Keratinocyte (primary cell): ENCODE measurements at regions not wholly inside any gene's neighbourhood (a gene's known extent, or its start where the extent isn't known, plus 50 kb on each side); places are given as distances from the start of the nearest gene placed in this dataset.

Experiments
- DNase-seq: peaks from one replicate; pipeline ENCODE4 v3.0.0-alpha.2; 2011; ENCODE audit warnings: low read depth, missing footprints, low spot score
- FAIRE-seq: peaks from 2 replicates; lab custom pipeline; 2011; peaks lifted over from hg19 to GRCh38; lab: Jason Lieb, UNC
- H2AFZ ChIP-seq: 2 replicates; pipeline ENCODE4 v1.6.0; 2012; ENCODE audit warnings: low read length, control low read depth, inconsistent platforms; ENCODE audit not compliant: control insufficient read depth
- H3K27ac ChIP-seq: 2 replicates; pipeline ENCODE4 v1.5.1; 2011; ENCODE audit warnings: low read length; ENCODE audit not compliant: control insufficient read depth, insufficient read depth
- H3K27me3 ChIP-seq: 3 replicates; pipeline ENCODE4 v1.6.0; 2011; ENCODE audit warnings: low read length; ENCODE audit not compliant: control insufficient read depth, insufficient read depth; ENCODE audit errors: extremely low read depth
- H3K36me3 ChIP-seq, 2 experiments: 2 replicates in 1 of 2; 3 replicates in 1 of 2; pipeline ENCODE4 v1.5.1; 2011; ENCODE audit warnings: low read length in 2 of 2, mild to moderate bottlenecking in 1 of 2; ENCODE audit not compliant: control insufficient read depth in 2 of 2, insufficient read depth in 2 of 2; ENCODE audit errors: extremely low read depth in 1 of 2
- H3K4me1 ChIP-seq: 3 replicates; pipeline ENCODE4 v1.5.1; 2011; ENCODE audit warnings: low read length; ENCODE audit not compliant: control insufficient read depth, insufficient read depth; ENCODE audit errors: extremely low read depth
- H3K4me2 ChIP-seq: 3 replicates; pipeline ENCODE4 v1.6.0; 2011; ENCODE audit warnings: low read depth, low read length; ENCODE audit not compliant: control insufficient read depth, insufficient read depth; ENCODE audit errors: extremely low read depth
- H3K4me3 ChIP-seq, 3 experiments: fragments of 200-600 bp in 1 of 3; sonication (generic) in 1 of 3; 2 replicates in 2 of 3; 3 replicates in 1 of 3; pipeline ENCODE4 v1.5.1; 2011 to 2016; ENCODE audit warnings: low read length in 3 of 3, mild to moderate bottlenecking in 3 of 3, control low read depth in 2 of 3, inconsistent platforms in 1 of 3, low read depth in 1 of 3, mixed read lengths in 1 of 3, mixed run types in 1 of 3, moderate library complexity in 1 of 3; ENCODE audit not compliant: control insufficient read depth in 2 of 3, insufficient read depth in 2 of 3; ENCODE audit errors: extremely low read depth in 1 of 3
- H3K79me2 ChIP-seq: 2 replicates; pipeline ENCODE4 v1.6.0; 2012; ENCODE audit warnings: low read length; ENCODE audit not compliant: control insufficient read depth, insufficient read depth
- H3K9ac ChIP-seq: 3 replicates; pipeline ENCODE4 v1.6.0; 2011; ENCODE audit warnings: low read length; ENCODE audit not compliant: control insufficient read depth, insufficient read depth; ENCODE audit errors: extremely low read depth
- H3K9me1 ChIP-seq: 3 replicates; pipeline ENCODE4 v1.6.0; 2011; ENCODE audit warnings: low read length; ENCODE audit not compliant: control insufficient read depth, insufficient read depth; ENCODE audit errors: extremely low read depth
- H3K9me3 ChIP-seq: 2 replicates; pipeline ENCODE4 v1.5.1; 2012; ENCODE audit warnings: low read depth, low read length; ENCODE audit not compliant: control insufficient read depth
- H4K20me1 ChIP-seq: 3 replicates; pipeline ENCODE4 v1.6.0; 2011; ENCODE audit warnings: low read length; ENCODE audit not compliant: control insufficient read depth, insufficient read depth; ENCODE audit errors: extremely low read depth
- EZH2 ChIP-seq: IDR thresholded peaks from one replicate; pipeline ENCODE4 v1.6.1; 2012; ENCODE audit warnings: inconsistent platforms, mild to moderate bottlenecking, low read length, moderate library complexity
- dilution Hi-C: fragments of 300-500 bp; cut with MboI; formaldehyde crosslinking; loops from one replicate; pipeline ENCODE4 v1.7.0; 2020; ENCODE audit warnings: low sequenced_read_pairs; ENCODE audit not compliant: extremely low pct_ligation_motif_present
- TF ChIP-seq, protein P1 (sequence below), 3 experiments: IDR thresholded peaks in 1 of 3; conservative IDR thresholded peaks in 1 of 3; optimal IDR thresholded peaks in 1 of 3; 2 replicates in 2 of 3; 3 replicates in 1 of 3; pipeline versions ENCODE3 to v1.5.1; 2011; ENCODE audit warnings: low read length in 3 of 3, mild to moderate bottlenecking in 3 of 3, moderate library complexity in 2 of 3, control low read depth in 1 of 3, inconsistent platforms in 1 of 3; ENCODE audit not compliant: insufficient read depth in 2 of 3; ENCODE audit errors: extremely low read depth in 1 of 3

DNA sequence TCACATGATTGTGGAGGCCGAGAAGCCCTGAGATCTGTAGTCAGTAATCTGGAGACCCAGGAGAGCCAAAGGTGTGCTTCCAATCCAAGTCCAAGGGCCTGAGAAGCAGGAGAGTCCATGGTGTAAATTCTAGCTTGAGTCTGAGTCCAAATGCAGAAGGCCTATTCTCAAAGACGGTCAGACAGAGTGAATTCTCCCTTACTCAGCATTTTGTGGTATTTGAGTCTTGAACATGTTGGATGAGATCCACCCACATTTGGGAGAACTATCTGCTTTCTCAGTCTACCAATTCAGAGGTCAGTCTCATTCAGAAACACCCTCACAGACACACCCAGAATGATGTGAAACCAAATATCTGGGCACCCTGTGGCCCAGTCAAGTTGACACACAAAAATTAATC lies 128.8 kb upstream of the PTCH1 start:
- Histone ChIP-seq H3K9ac (no peak overlapping the region), H3K27me3 (no peaks in the 10 kb centered on the region), H3K4me2 (no peak overlapping the region), H3K36me3 (no peaks in the 10 kb centered on the region), H3K9me3 (no peaks in the 10 kb centered on the region), H3K9me1 (no peaks in the 10 kb centered on the region), H3K4me1 (no peaks in the 10 kb centered on the region), H2AFZ (no peak overlapping the region), H3K4me3 (no peak overlapping the region), H4K20me1 (no peaks in the 10 kb centered on the region), H3K79me2 (no peaks in the 10 kb centered on the region), H3K27ac (no peak overlapping the region)
- TF ChIP-seq, protein P1, sequence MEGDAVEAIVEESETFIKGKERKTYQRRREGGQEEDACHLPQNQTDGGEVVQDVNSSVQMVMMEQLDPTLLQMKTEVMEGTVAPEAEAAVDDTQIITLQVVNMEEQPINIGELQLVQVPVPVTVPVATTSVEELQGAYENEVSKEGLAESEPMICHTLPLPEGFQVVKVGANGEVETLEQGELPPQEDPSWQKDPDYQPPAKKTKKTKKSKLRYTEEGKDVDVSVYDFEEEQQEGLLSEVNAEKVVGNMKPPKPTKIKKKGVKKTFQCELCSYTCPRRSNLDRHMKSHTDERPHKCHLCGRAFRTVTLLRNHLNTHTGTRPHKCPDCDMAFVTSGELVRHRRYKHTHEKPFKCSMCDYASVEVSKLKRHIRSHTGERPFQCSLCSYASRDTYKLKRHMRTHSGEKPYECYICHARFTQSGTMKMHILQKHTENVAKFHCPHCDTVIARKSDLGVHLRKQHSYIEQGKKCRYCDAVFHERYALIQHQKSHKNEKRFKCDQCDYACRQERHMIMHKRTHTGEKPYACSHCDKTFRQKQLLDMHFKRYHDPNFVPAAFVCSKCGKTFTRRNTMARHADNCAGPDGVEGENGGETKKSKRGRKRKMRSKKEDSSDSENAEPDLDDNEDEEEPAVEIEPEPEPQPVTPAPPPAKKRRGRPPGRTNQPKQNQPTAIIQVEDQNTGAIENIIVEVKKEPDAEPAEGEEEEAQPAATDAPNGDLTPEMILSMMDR (optimal IDR thresholded peaks at IDR 0.05 in 1 of 3, IDR thresholded peaks at IDR 0.05 in 1 of 3, conservative IDR thresholded peaks at IDR 0.05 in 1 of 3; ENCODE audit: extremely low read depth in 1 of 3, insufficient read depth in 2 of 3, low read length in 3 of 3), result no peak
- TF ChIP-seq EZH2, result no peak
- DNase-seq (no peak), FAIRE-seq (no peak)
- dilution Hi-C loops, result no loop called here

GRCh38 chr9:95644377-95644776 lies 127.6 kb upstream of the PTCH1 start:
- DNase-seq (no peak), FAIRE-seq (no peak)
- Histone ChIP-seq H4K20me1 (no peaks in the 10 kb centered on the region), H3K36me3 (no peaks in the 10 kb centered on the region), H3K27ac (no peak overlapping the region), H2AFZ (no peak overlapping the region), H3K4me3 (no peak overlapping the region), H3K4me1 (no peaks in the 10 kb centered on the region), H3K9me1 (no peaks in the 10 kb centered on the region), H3K9ac (no peak overlapping the region), H3K9me3 (no peaks in the 10 kb centered on the region), H3K27me3 (no peaks in the 10 kb centered on the region), H3K79me2 (no peaks in the 10 kb centered on the region), H3K4me2 (no peak overlapping the region)
- dilution Hi-C loops, result no loop called here
- TF ChIP-seq, protein P1 (optimal IDR thresholded peaks at IDR 0.05 in 1 of 3, IDR thresholded peaks at IDR 0.05 in 1 of 3, conservative IDR thresholded peaks at IDR 0.05 in 1 of 3; ENCODE audit: extremely low read depth in 1 of 3, insufficient read depth in 2 of 3, low read length in 3 of 3), result no peak
- TF ChIP-seq EZH2, result no peak
